ENCODE measurements at regions not wholly inside any gene's neighbourhood (a gene's known extent, or its start where the extent isn't known, plus 50 kb on each side); places are given as distances from the start of the nearest gene placed in this dataset.

DNA sequence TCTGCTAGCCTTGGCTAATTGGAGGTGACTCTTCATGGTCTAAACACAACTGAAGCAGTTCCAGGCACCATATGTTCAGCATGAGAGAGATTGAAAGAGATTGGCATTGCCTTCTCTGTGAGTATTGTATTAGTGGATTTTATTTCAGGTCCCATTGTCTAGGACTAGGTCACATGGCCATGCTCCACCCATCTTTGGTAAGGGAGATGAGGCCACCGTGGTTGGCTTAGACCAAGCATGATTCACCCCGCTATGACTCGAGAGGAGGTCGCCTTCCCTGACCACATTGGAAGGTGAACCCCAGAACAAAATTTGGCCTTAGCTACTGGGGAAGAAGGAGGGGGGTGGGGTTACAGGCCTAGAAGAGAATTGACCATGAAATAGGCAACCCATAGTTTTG is 109.9 kb upstream of the BCOR start:
- no peak overlapping the region for H3K4me3 Mint-ChIP-seq
- H2AFZ ChIP-seq (ENCODE audit: insufficient read depth, low read depth, low read length, poor library complexity, severe bottlenecking), result no peak overlapping the region
- WGBS (ENCODE audit: insufficient coverage), result no CpG with 5 or more reads among the region's 4 CpGs
- CTCF ChIA-PET, result interaction anchor here (1.5 kb wide), 1 partner anchor 31 kb away, joined by 3 read pairs; no protein-coding TSS in a partner anchor
- H3K4me2 ChIP-seq (replicated peaks; ENCODE audit: low read depth, low read length, poor library complexity, severe bottlenecking), result no peak overlapping the region
- TF ChIP-seq EZH2 (IDR thresholded peaks at IDR 0.05; ENCODE audit: borderline replicate concordance, insufficient read depth, low read depth, low read length, poor library complexity, severe bottlenecking), result no peak
- no peak for TF ChIP-seq CTCF (IDR thresholded peaks at IDR 0.05)
- intact Hi-C loops (cut with micrococcal nuclease), result loop anchor here (1.0 to 5.0 kb wide), 2 partner anchors 30 to 40 kb away; no protein-coding TSS in a partner anchor
- POLR2A ChIA-PET, result no interaction called here
- no peaks in the 10 kb centered on the region for H3K79me2 ChIP-seq (ENCODE audit: control insufficient read depth, insufficient read depth, low read length)
- H3K4me1 Mint-ChIP-seq, result peaks cover 23% of the 10 kb centered on the region
- H3K27ac Mint-ChIP-seq, result no peak overlapping the region
- ATAC-seq (ENCODE audit: low read depth) (peak; percentile 17), DNase-seq (no peak)
- no peaks in the 10 kb centered on the region for H3K27me3 Mint-ChIP-seq
- no peaks in the 10 kb centered on the region for H3K36me3 ChIP-seq (replicated peaks in 1 of 2; ENCODE audit: control extremely low read depth in 1 of 2, control insufficient read depth in 1 of 2, extremely low read depth in 1 of 2, insufficient read depth in 2 of 2, low read length in 1 of 2)
- no peaks in the 10 kb centered on the region for H3K9me3 Mint-ChIP-seq (ENCODE audit: insufficient read depth)
- no peaks in the 10 kb centered on the region for H4K20me1 ChIP-seq (ENCODE audit: control insufficient read depth, insufficient read depth, low read length, poor library complexity, severe bottlenecking)
- peaks cover 0 to under 1% (median 0%) of the 10 kb centered on the region in 3 donors for H3K9me3 ChIP-seq (ENCODE audit: control extremely low read depth in 1 of 3, control insufficient read depth in 2 of 3, insufficient read depth in 1 of 3, low read length in 2 of 3)
- no peak overlapping the region for H3K9ac ChIP-seq (ENCODE audit: low read length)
- no peak overlapping the region for H3K4me3 ChIP-seq (ENCODE audit: control extremely low read depth in 1 of 5, extremely low read depth in 1 of 5, insufficient read depth in 1 of 5, low read depth in 2 of 5, low read length in 4 of 5)
- no peaks in the 10 kb centered on the region for H3K27me3 ChIP-seq (replicated peaks in 1 of 4; ENCODE audit: control extremely low read depth in 1 of 4, control insufficient read depth in 3 of 4, insufficient read depth in 4 of 4, low read length in 3 of 4)
- H3K4me1 ChIP-seq (ENCODE audit: control insufficient read depth in 2 of 2, insufficient read depth in 2 of 2, low read length in 2 of 2), result peaks cover 14 to 19% of the 10 kb centered on the region in 2 donors
- H3K27ac ChIP-seq (ENCODE audit: low read length in 2 of 2), result no peak overlapping the region

- no peaks in the 10 kb centered on the region for H3K36me3 ChIP-seq (replicated peaks in 1 of 2; ENCODE audit: control extremely low read depth in 1 of 2, control insufficient read depth in 1 of 2, extremely low read depth in 1 of 2, insufficient read depth in 2 of 2, low read length in 1 of 2)
- H3K27ac ChIP-seq (ENCODE audit: low read length in 2 of 2), result no peak overlapping the region
- intact Hi-C loops (cut with micrococcal nuclease), result loop anchor here (5.0 kb wide), 1 partner anchor 38 kb away; no protein-coding TSS in a partner anchor
- H3K9me3 Mint-ChIP-seq (ENCODE audit: insufficient read depth), result no peaks in the 10 kb centered on the region
- 71% methylated on average over 11 of the region's 26 CpGs for WGBS (ENCODE audit: insufficient coverage)
- ChIA-PET CTCF (no interaction called here), POLR2A (interaction anchor here (0.7 kb wide), 1 partner anchor 29 kb away, joined by 8 read pairs; no protein-coding TSS in a partner anchor)
- H3K4me1 ChIP-seq (ENCODE audit: control insufficient read depth in 2 of 2, insufficient read depth in 2 of 2, low read length in 2 of 2), result peaks cover 26 to 36% of the 10 kb centered on the region in 2 donors
- peak overlapping the region; percentile 32 for H3K4me2 ChIP-seq (replicated peaks; ENCODE audit: low read depth, low read length, poor library complexity, severe bottlenecking)
- H3K79me2 ChIP-seq (ENCODE audit: control insufficient read depth, insufficient read depth, low read length), result no peaks in the 10 kb centered on the region
- H3K4me3 Mint-ChIP-seq, result no peak overlapping the region
- H3K9me3 ChIP-seq (ENCODE audit: control extremely low read depth in 1 of 3, control insufficient read depth in 2 of 3, insufficient read depth in 1 of 3, low read length in 2 of 3), result no peaks in the 10 kb centered on the region
- TF ChIP-seq EZH2 (IDR thresholded peaks at IDR 0.05; ENCODE audit: borderline replicate concordance, insufficient read depth, low read depth, low read length, poor library complexity, severe bottlenecking), result no peak
- no peak for TF ChIP-seq CTCF (IDR thresholded peaks at IDR 0.05)
- H3K27me3 Mint-ChIP-seq, result no peaks in the 10 kb centered on the region
- ATAC-seq (ENCODE audit: low read depth) (no peak), DNase-seq (no peak)
- H3K27me3 ChIP-seq (replicated peaks in 1 of 4; ENCODE audit: control extremely low read depth in 1 of 4, control insufficient read depth in 3 of 4, insufficient read depth in 4 of 4, low read length in 3 of 4), result no peaks in the 10 kb centered on the region
- peaks cover 35% of the 10 kb centered on the region for H3K4me1 Mint-ChIP-seq
- H3K9ac ChIP-seq (ENCODE audit: low read length), result no peak overlapping the region
- no peak overlapping the region for H3K27ac Mint-ChIP-seq
- peak overlapping the region in 1 of 5 experiments; percentile 16 for H3K4me3 ChIP-seq (ENCODE audit: control extremely low read depth in 1 of 5, extremely low read depth in 1 of 5, insufficient read depth in 1 of 5, low read depth in 2 of 5, low read length in 4 of 5)
- H4K20me1 ChIP-seq (ENCODE audit: control insufficient read depth, insufficient read depth, low read length, poor library complexity, severe bottlenecking), result no peaks in the 10 kb centered on the region
- peak overlapping the region; percentile 9 for H2AFZ ChIP-seq (ENCODE audit: insufficient read depth, low read depth, low read length, poor library complexity, severe bottlenecking)
Measured at GRCh38 chrX:40205471-40205870, 107.7 kb upstream of the BCOR start.
